IgD-negative memory B cell (primary cell): ENCODE measurements at regions not wholly inside any gene's neighbourhood (a gene's known extent, or its start where the extent isn't known, plus 50 kb on each side); places are given as distances from the start of the nearest gene placed in this dataset.
"Not testable (repeated sequence)": the region's sequence is repeated elsewhere in the genome, so short reads cannot be mapped to it uniquely, and the experiment has no call there.

Source experiments
- H3K27ac Mint-ChIP-seq, 3 donors: one replicate each; pipeline ENCODE4 v1.8.0; 2020 to 2022; ENCODE audit warnings: mild to moderate bottlenecking in 3 of 3, mixed read lengths in 3 of 3, moderate library complexity in 1 of 3
- H3K27me3 Mint-ChIP-seq: one replicate; pipeline ENCODE4 v1.8.0; 2021; ENCODE audit warnings: mixed read lengths
- H3K36me3 Mint-ChIP-seq: one replicate; pipeline ENCODE4 v1.8.0; 2020; ENCODE audit warnings: mild to moderate bottlenecking, mixed read lengths
- H3K4me1 Mint-ChIP-seq, 3 donors: one replicate each; pipeline ENCODE4 v1.8.0; 2020 to 2022; ENCODE audit warnings: mixed read lengths in 3 of 3, mild to moderate bottlenecking in 1 of 3
- H3K4me3 Mint-ChIP-seq, 4 donors: one replicate each; pipeline ENCODE4 v1.8.0; 2020 to 2022; ENCODE audit warnings: mild to moderate bottlenecking in 4 of 4, mixed read lengths in 4 of 4, moderate library complexity in 3 of 4
- H3K9me3 Mint-ChIP-seq, 3 donors: one replicate each; pipeline ENCODE4 v1.8.0; 2020 to 2021; ENCODE audit warnings: mixed read lengths in 3 of 3, mild to moderate bottlenecking in 1 of 3

- no peak overlapping the region for H3K4me3 Mint-ChIP-seq
- no peaks in the 10 kb centered on the region for H3K27me3 Mint-ChIP-seq
- no peaks in the 10 kb centered on the region for H3K4me1 Mint-ChIP-seq
These were observed 661.8 kb upstream of the DEFB115 start for GRCh38 chr20:30595698-30596097.

GRCh38 chr20:30597429-30597828 is 660.0 kb upstream of the DEFB115 start:
- not testable (repeated sequence) for H3K9me3 Mint-ChIP-seq, H3K36me3 Mint-ChIP-seq, H3K4me3 Mint-ChIP-seq, H3K27ac Mint-ChIP-seq, H3K27me3 Mint-ChIP-seq, H3K4me1 Mint-ChIP-seq

More at GRCh38 chr20:30595698-30596097, 661.8 kb upstream of the DEFB115 start:
- no peaks in the 10 kb centered on the region for H3K36me3 Mint-ChIP-seq
- H3K9me3 Mint-ChIP-seq: peaks cover 0 to 3% (median under 1%) of the 10 kb centered on the region in 3 donors
- no peak overlapping the region for H3K27ac Mint-ChIP-seq

GRCh38 chr20:30598460-30599230 is 658.8 kb upstream of the DEFB115 start:
- H3K9me3 Mint-ChIP-seq: peaks cover 3 to 9% (median 8%) of the 10 kb centered on the region in 3 donors
- H3K27ac Mint-ChIP-seq: no peak overlapping the region
- H3K4me1 Mint-ChIP-seq: no peaks in the 10 kb centered on the region
- no peak overlapping the region for H3K4me3 Mint-ChIP-seq
- no peaks in the 10 kb centered on the region for H3K36me3 Mint-ChIP-seq
- H3K27me3 Mint-ChIP-seq: no peaks in the 10 kb centered on the region

- Mint-ChIP-seq H3K27ac (no peak overlapping the region), H3K4me3 (no peak overlapping the region), H3K9me3 (peaks cover 6 to 9% (median 7%) of the 10 kb centered on the region in 3 donors), H3K27me3 (no peaks in the 10 kb centered on the region), H3K36me3 (no peaks in the 10 kb centered on the region), H3K4me1 (no peaks in the 10 kb centered on the region)
These were observed 657.5 kb upstream of the DEFB115 start for GRCh38 chr20:30599990-30600389.

- H3K27me3 Mint-ChIP-seq: no peaks in the 10 kb centered on the region
- H3K36me3 Mint-ChIP-seq: no peaks in the 10 kb centered on the region
- peaks cover 8 to 20% (median 11%) of the 10 kb centered on the region in 3 donors for H3K9me3 Mint-ChIP-seq
- no peaks in the 10 kb centered on the region for H3K4me1 Mint-ChIP-seq
- no peak overlapping the region for H3K27ac Mint-ChIP-seq
- H3K4me3 Mint-ChIP-seq: peak overlapping the region in 1 of 4 donors; percentile 23
These were observed 655.5 kb upstream of the DEFB115 start for GRCh38 chr20:30601974-30602373.

GRCh38 chr20:30602424-30602823 is 655.0 kb upstream of the DEFB115 start:
- no peaks in the 10 kb centered on the region for H3K4me1 Mint-ChIP-seq
- peaks cover 8 to 22% (median 11%) of the 10 kb centered on the region in 3 donors for H3K9me3 Mint-ChIP-seq
- no peak overlapping the region for H3K4me3 Mint-ChIP-seq
- no peaks in the 10 kb centered on the region for H3K36me3 Mint-ChIP-seq
- no peaks in the 10 kb centered on the region for H3K27me3 Mint-ChIP-seq
- H3K27ac Mint-ChIP-seq: no peak overlapping the region

- Mint-ChIP-seq H3K27me3 (no peaks in the 10 kb centered on the region), H3K27ac (no peak overlapping the region), H3K4me3 (no peak overlapping the region), H3K4me1 (no peaks in the 10 kb centered on the region), H3K9me3 (peaks cover 7 to 22% (median 9%) of the 10 kb centered on the region in 3 donors), H3K36me3 (no peaks in the 10 kb centered on the region)
These were observed 650.5 kb upstream of the DEFB115 start for GRCh38 chr20:30606990-30607389.

GRCh38 chr20:30610029-30610693 is 647.3 kb upstream of the DEFB115 start:
- H3K36me3 Mint-ChIP-seq: no peaks in the 10 kb centered on the region
- no peak overlapping the region for H3K4me3 Mint-ChIP-seq
- peaks cover 2 to 19% (median 4%) of the 10 kb centered on the region in 3 donors for H3K9me3 Mint-ChIP-seq
- H3K27ac Mint-ChIP-seq: no peak overlapping the region
- no peaks in the 10 kb centered on the region for H3K27me3 Mint-ChIP-seq
- H3K4me1 Mint-ChIP-seq: no peaks in the 10 kb centered on the region

- Mint-ChIP-seq H3K9me3 (peaks cover 0 to 19% (median 4%) of the 10 kb centered on the region in 3 donors), H3K4me1 (no peaks in the 10 kb centered on the region), H3K27ac (no peak overlapping the region), H3K36me3 (no peaks in the 10 kb centered on the region), H3K4me3 (no peak overlapping the region), H3K27me3 (no peaks in the 10 kb centered on the region)
These were observed 646.7 kb upstream of the DEFB115 start for GRCh38 chr20:30610751-30611150.

GRCh38 chr20:30611239-30611984 is 646.1 kb upstream of the DEFB115 start:
- Mint-ChIP-seq H3K27ac (no peak overlapping the region), H3K36me3 (no peaks in the 10 kb centered on the region), H3K9me3 (peaks cover 0 to 13% (median 0%) of the 10 kb centered on the region in 3 donors), H3K27me3 (no peaks in the 10 kb centered on the region), H3K4me1 (no peaks in the 10 kb centered on the region), H3K4me3 (no peak overlapping the region)

- H3K27ac Mint-ChIP-seq: no peak overlapping the region
- H3K27me3 Mint-ChIP-seq: no peaks in the 10 kb centered on the region
- peaks cover 0 to 6% (median 0%) of the 10 kb centered on the region in 3 donors for H3K9me3 Mint-ChIP-seq
- H3K4me1 Mint-ChIP-seq: no peaks in the 10 kb centered on the region
- no peak overlapping the region for H3K4me3 Mint-ChIP-seq
- H3K36me3 Mint-ChIP-seq: no peaks in the 10 kb centered on the region
These were observed 645.1 kb upstream of the DEFB115 start for GRCh38 chr20:30612344-30612743.

GRCh38 chr20:30621346-30621745 is 636.1 kb upstream of the DEFB115 start:
- not testable (repeated sequence) for H3K36me3 Mint-ChIP-seq, H3K4me3 Mint-ChIP-seq, H3K4me1 Mint-ChIP-seq, H3K27ac Mint-ChIP-seq, H3K27me3 Mint-ChIP-seq
- peaks cover 2 to 12% (median 2%) of the 10 kb centered on the region in 3 donors for H3K9me3 Mint-ChIP-seq

- not testable (repeated sequence) for H3K4me1 Mint-ChIP-seq, H3K27me3 Mint-ChIP-seq, H3K36me3 Mint-ChIP-seq, H3K4me3 Mint-ChIP-seq, H3K27ac Mint-ChIP-seq
- peaks cover 3 to 14% (median 6%) of the 10 kb centered on the region in 3 donors for H3K9me3 Mint-ChIP-seq
These were observed 633.2 kb upstream of the DEFB115 start for GRCh38 chr20:30624310-30624709.

GRCh38 chr20:30629376-30629775 is 628.1 kb upstream of the DEFB115 start:
- not testable (repeated sequence) for H3K4me1 Mint-ChIP-seq, H3K27ac Mint-ChIP-seq, H3K4me3 Mint-ChIP-seq, H3K36me3 Mint-ChIP-seq, H3K27me3 Mint-ChIP-seq
- peaks cover 6 to 12% (median 11%) of the 10 kb centered on the region in 3 donors for H3K9me3 Mint-ChIP-seq

GRCh38 chr20:30630761-30631160 is 626.7 kb upstream of the DEFB115 start:
- Mint-ChIP-seq H3K4me3 (no peak overlapping the region), H3K27me3 (no peaks in the 10 kb centered on the region), H3K9me3 (peaks cover 4 to 15% (median 10%) of the 10 kb centered on the region in 3 donors), H3K27ac (no peak overlapping the region), H3K4me1 (no peaks in the 10 kb centered on the region), H3K36me3 (no peaks in the 10 kb centered on the region)
